ENCODE measurements at regions not wholly inside any gene's neighbourhood (a gene's known extent, or its start where the extent isn't known, plus 50 kb on each side); places are given as distances from the start of the nearest gene placed in this dataset.

DNA sequence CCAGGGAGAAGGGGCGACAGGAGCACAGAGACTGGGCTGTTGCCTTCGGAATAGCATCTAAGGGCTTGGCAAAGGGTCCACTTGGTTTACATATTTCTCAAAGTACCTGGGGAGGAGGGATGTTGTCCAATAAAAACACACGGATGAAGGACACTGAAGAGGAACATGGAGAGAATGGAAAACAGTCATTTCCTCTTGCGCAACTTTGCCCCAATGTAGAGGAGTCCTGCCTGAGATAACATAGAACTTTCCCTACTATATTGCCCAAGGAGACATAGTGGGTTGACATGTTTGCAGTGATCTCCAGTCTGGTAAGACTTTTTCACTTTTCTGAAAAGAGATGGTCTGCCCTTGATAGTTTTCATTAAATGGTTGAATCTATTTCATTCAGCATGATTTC is 468.8 kb upstream of the SUCLG2 start:
- Mint-ChIP-seq H3K4me1 (no peaks in the 10 kb centered on the region), H3K9me3 (peaks cover 2 to 5% (median 4%) of the 10 kb centered on the region in 3 donors), H3K27ac (no peak overlapping the region), H3K27me3 (no peaks in the 10 kb centered on the region), H3K36me3 (no peaks in the 10 kb centered on the region), H3K4me3 (no peak overlapping the region)

DNA sequence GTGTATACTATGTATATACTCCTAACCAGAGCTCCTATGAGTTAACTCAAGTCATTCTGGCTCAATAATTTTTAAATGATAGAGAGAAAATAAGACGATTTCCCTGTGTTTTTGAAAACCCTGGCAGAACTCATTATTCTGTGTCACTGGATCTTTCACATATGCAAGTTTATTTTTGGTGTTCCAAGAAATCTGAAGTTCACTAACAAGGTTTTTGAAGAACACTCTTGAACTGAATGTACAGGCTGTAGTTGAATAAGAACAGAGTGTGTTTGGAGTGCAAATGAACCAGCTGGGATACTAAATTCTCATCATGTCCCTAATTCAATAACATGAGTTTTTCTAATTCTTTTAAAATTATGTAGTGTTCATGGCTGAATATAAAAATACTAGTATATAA is 466.9 kb upstream of the SUCLG2 start:
- Mint-ChIP-seq H3K4me3 (no peak overlapping the region), H3K27ac (no peak overlapping the region), H3K27me3 (no peaks in the 10 kb centered on the region), H3K4me1 (no peaks in the 10 kb centered on the region), H3K36me3 (no peaks in the 10 kb centered on the region), H3K9me3 (peaks cover 0 to 9% (median 3%) of the 10 kb centered on the region in 3 donors)

DNA sequence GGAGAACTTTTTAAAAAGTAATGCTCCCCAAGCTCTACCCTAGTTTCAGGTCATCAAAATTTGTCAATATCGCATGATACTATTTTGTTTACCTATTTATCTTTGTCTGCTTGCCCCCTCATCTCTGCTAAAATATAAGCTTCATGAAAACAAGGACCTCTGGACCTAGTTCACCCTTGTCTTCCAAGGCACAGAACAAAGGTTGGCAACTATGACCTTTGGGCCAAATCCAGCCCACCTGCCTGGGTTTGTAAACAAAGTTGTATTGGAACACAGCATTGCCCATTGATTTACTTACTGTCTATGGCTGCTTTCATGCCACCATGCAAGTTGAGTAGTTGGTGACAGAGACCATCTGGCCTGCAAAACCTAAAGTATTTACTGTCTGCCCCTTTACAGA is 462.2 kb upstream of the SUCLG2 start:
- Mint-ChIP-seq H3K9me3 (peaks cover 1 to 16% (median 3%) of the 10 kb centered on the region in 3 donors), H3K4me1 (no peaks in the 10 kb centered on the region), H3K27ac (no peak overlapping the region), H3K4me3 (no peak overlapping the region), H3K27me3 (no peaks in the 10 kb centered on the region), H3K36me3 (no peaks in the 10 kb centered on the region)

DNA sequence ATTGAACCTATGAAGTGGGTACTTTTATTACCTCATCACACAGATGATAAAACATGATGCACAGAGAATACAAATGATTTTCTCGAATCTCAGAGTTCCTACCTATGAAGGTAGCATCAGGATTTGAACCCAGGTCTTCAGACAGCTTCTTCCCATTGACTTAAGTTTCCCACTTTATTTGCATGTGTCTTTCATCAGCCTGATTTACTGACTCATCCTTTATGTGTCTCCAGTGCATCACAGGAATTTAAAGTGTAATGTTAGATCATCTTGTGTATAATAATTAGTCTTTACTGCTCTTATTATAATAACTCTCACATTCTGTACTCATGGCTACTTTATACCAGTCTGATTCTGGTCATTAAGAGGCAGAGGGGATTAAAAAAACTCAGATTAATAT is 449.4 kb upstream of the SUCLG2 start:
- no peaks in the 10 kb centered on the region for H3K27me3 Mint-ChIP-seq
- H3K9me3 Mint-ChIP-seq = peaks cover 0 to 2% (median 0%) of the 10 kb centered on the region in 3 donors
- H3K4me3 Mint-ChIP-seq = no peak overlapping the region
- no peaks in the 10 kb centered on the region for H3K4me1 Mint-ChIP-seq
- H3K27ac Mint-ChIP-seq = no peak overlapping the region
- no peaks in the 10 kb centered on the region for H3K36me3 Mint-ChIP-seq

DNA sequence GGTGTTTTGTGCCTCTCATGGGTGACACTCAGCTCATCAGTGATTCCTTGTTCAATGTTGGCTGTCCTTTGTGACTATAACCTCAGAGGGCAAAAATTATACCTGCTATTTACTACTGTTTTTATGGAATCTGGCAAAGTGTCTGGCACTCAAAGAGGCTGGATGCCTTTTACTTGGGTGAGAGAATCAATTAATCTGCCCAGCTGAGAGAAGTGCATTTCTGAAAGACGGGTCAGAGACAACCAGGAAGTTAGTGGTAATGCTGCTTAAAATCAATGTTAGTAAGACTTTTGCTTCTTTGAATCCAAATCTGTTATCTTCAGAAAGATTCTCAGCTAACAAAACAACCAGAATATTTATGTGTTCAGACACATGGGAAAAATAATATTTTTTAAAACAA is 436.2 kb upstream of the SUCLG2 start:
- H3K36me3 Mint-ChIP-seq = no peaks in the 10 kb centered on the region
- H3K4me3 Mint-ChIP-seq = no peak overlapping the region
- no peaks in the 10 kb centered on the region for H3K27me3 Mint-ChIP-seq
- no peaks in the 10 kb centered on the region for H3K9me3 Mint-ChIP-seq
- no peaks in the 10 kb centered on the region for H3K4me1 Mint-ChIP-seq
- no peak overlapping the region for H3K27ac Mint-ChIP-seq

DNA sequence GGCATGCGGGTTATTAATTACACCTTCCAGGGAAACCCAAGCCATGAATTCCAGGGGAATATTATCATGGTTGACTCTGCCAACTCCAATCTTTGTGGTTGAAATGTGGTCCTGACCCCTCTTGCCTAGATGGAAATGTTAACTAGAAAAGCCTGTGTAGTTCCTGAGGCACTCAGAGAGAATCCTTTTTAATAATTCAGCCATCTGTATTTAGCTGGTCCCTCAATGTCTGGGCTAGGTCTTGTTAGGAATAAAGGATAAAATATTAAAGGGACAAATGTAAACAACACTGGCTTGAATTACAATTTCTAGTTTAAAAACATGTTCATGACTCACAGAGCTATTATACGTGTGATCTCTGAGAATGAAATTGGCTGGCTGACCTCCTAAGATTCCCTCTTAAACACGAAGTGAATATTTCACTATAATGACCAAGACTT is 435.2 kb upstream of the SUCLG2 start:
- H3K27ac Mint-ChIP-seq = no peak overlapping the region

DNA sequence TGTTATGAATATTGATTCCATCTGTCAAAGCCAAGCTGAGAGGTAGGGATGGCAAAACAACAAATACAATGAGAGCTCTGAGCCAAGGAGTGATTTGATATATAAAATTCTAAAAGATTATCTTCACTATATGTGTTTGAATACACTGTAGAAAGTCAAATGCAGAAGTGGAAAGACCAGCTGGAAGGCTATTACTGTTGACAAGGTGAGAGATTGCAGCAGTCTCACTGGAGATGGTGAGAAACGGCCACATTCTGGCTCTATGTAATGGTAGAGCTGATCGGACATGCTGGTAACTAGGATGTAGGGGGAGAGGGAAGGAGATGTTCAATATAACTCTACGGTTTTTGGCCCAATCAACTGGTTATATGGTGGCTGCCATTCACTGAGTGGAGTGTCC is 434.2 kb upstream of the SUCLG2 start:
- no peaks in the 10 kb centered on the region for H3K4me1 Mint-ChIP-seq
- no peak overlapping the region for H3K27ac Mint-ChIP-seq
- peaks cover under 1% of the 10 kb centered on the region for H3K36me3 Mint-ChIP-seq
- H3K9me3 Mint-ChIP-seq = peaks cover 0 to 2% (median 0%) of the 10 kb centered on the region in 3 donors
- H3K4me3 Mint-ChIP-seq = no peak overlapping the region
- H3K27me3 Mint-ChIP-seq = peaks cover 3% of the 10 kb centered on the region

More for the DNA sequence above, 435.2 kb upstream of the SUCLG2 start:
- H3K36me3 Mint-ChIP-seq = no peaks in the 10 kb centered on the region
- H3K9me3 Mint-ChIP-seq = peaks cover 0 to 2% (median 0%) of the 10 kb centered on the region in 3 donors
- no peaks in the 10 kb centered on the region for H3K4me1 Mint-ChIP-seq
- H3K27me3 Mint-ChIP-seq = no peaks in the 10 kb centered on the region
- H3K4me3 Mint-ChIP-seq = no peak overlapping the region

DNA sequence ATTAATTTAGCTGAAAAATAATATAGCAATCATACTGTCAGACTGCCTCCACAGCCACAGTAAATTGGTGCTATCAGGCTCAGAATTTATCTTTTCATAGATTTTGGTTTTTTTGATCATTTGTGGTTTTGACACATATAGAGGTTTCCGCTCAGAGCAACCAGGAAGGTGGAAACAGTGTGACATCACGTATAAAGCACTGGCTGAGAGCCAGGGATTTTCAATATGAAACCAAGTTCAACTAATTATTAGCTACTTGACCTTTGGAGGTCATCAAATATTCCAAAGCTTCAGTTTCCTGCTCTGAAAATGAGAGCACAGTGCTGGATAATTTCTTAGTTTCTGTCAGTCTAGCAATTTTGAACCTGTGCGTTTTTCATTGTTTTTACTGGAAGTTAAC is 433.8 kb upstream of the SUCLG2 start:
- peaks cover 5% of the 10 kb centered on the region for H3K27me3 Mint-ChIP-seq
- peaks cover 0 to 2% (median 0%) of the 10 kb centered on the region in 3 donors for H3K9me3 Mint-ChIP-seq
- no peak overlapping the region for H3K27ac Mint-ChIP-seq
- H3K4me3 Mint-ChIP-seq = no peak overlapping the region
- no peaks in the 10 kb centered on the region for H3K4me1 Mint-ChIP-seq
- peaks cover 2% of the 10 kb centered on the region for H3K36me3 Mint-ChIP-seq

DNA sequence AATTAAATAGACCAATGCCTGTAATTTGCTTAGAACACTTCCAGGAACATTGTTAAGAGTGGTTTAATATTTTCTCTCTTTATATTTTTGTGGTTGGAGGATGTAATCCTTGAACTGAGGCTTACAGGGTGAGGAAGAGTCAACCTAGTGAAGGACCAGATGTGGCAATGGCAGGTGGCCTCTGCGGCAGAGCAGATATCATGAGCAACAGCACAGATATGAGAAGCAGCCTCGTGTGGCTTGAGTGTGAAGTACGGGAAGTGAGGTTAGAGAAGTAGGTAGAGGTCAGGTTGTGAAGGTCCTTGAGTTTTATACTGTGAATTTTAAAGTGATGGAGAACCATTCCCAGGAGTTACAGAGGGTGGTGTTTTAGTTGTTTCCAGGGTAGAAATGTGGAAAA is 417.6 kb upstream of the SUCLG2 start:
- H3K36me3 Mint-ChIP-seq = no peaks in the 10 kb centered on the region
- no peak overlapping the region for H3K4me3 Mint-ChIP-seq
- peaks cover 4 to 11% (median 5%) of the 10 kb centered on the region in 3 donors for H3K9me3 Mint-ChIP-seq
- H3K4me1 Mint-ChIP-seq = no peaks in the 10 kb centered on the region
- no peaks in the 10 kb centered on the region for H3K27me3 Mint-ChIP-seq
- no peak overlapping the region for H3K27ac Mint-ChIP-seq

DNA sequence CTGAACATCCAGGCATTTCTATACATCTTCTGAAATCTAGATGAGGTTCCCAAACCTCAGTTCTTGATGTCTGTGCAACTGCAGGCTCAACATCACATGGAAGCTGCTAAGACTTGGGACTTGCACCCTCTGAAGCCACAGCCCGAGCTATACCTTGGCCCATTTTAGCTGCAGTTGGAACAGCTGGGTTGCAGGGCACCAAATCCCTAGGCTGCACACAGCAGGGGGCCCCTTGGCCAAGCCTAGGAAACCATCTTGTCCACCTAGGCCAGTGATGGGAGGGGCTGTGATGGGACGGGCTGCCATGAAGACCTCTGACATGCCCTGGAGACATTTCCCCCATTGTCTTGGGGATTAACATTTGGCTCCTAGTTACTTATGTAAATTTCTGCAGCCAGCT is 415.8 kb upstream of the SUCLG2 start:
- no peaks in the 10 kb centered on the region for H3K4me1 Mint-ChIP-seq
- H3K4me3 Mint-ChIP-seq = no peak overlapping the region
- H3K27ac Mint-ChIP-seq = no peak overlapping the region
- peaks cover 4 to 11% (median 5%) of the 10 kb centered on the region in 3 donors for H3K9me3 Mint-ChIP-seq
- no peaks in the 10 kb centered on the region for H3K36me3 Mint-ChIP-seq
- no peaks in the 10 kb centered on the region for H3K27me3 Mint-ChIP-seq

DNA sequence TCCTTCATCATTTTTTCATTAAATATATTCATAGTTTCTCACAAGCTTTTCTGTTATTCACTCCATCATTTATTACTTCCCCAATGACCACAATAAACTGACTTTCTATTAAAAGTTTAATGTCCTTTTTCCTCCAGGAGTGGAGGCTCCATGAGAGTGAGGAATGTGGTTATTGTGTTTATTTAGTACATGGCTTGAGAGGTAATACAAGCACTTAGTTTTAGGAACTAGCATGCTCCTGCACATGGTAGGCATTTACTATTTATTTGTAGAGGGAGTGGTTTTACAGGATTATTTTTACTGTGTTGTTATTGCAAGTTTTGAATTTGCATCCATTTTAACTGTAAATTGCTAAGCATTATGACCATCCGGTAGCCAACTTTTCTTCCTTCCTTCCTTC is 412.9 kb upstream of the SUCLG2 start:
- no peak overlapping the region for H3K27ac Mint-ChIP-seq
- peaks cover 4 to 11% (median 4%) of the 10 kb centered on the region in 3 donors for H3K9me3 Mint-ChIP-seq
- no peaks in the 10 kb centered on the region for H3K4me1 Mint-ChIP-seq
- H3K4me3 Mint-ChIP-seq = no peak overlapping the region
- no peaks in the 10 kb centered on the region for H3K27me3 Mint-ChIP-seq
- H3K36me3 Mint-ChIP-seq = no peaks in the 10 kb centered on the region

DNA sequence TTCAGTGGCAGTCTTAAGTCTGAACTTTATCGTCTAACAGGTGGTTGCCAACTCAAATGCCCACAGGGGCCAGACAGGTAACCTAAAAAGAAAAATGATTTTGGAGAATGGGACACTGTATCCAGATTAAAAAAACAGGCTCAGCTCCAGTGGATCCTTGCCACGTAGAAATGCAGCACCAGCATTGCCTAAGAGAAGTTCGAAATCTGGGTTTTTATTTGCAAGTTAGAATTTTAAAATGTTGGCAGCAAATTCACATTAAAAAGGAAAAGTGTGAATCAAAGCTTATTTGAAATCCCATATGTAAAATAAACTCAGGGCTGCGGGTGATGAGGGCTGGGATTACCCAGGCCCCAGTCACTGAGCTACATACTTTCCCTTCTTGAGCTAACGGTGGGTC is 408.5 kb upstream of the SUCLG2 start:
- Mint-ChIP-seq H3K9me3 (peaks cover 0 to 1% (median 0%) of the 10 kb centered on the region in 3 donors), H3K36me3 (no peaks in the 10 kb centered on the region), H3K27me3 (no peaks in the 10 kb centered on the region), H3K4me3 (no peak overlapping the region), H3K27ac (no peak overlapping the region), H3K4me1 (no peaks in the 10 kb centered on the region)

DNA sequence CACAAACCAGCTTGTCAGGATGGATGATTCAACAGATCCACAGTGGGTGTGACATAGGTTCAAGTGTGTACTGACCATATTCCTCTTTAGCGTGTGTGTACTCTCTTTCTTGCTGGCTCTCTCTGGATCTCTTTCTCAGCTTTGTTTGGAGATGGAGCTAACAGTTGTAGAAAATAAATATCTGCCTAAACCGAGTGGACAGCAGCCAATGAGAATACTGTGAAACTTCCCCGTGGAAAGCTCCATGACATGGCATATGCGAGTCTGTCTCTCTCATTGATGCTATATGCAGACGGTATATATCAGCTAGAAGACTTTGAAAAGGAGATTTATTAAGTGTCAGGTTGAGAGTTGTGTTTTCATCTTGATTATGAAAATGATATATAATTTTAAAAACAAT is 406.5 kb upstream of the SUCLG2 start:
- no peak overlapping the region for H3K27ac Mint-ChIP-seq
- no peaks in the 10 kb centered on the region for H3K27me3 Mint-ChIP-seq
- no peaks in the 10 kb centered on the region for H3K36me3 Mint-ChIP-seq
- no peak overlapping the region for H3K4me3 Mint-ChIP-seq
- H3K4me1 Mint-ChIP-seq = no peaks in the 10 kb centered on the region
- H3K9me3 Mint-ChIP-seq = peaks cover 0 to 2% (median 1%) of the 10 kb centered on the region in 3 donors

DNA sequence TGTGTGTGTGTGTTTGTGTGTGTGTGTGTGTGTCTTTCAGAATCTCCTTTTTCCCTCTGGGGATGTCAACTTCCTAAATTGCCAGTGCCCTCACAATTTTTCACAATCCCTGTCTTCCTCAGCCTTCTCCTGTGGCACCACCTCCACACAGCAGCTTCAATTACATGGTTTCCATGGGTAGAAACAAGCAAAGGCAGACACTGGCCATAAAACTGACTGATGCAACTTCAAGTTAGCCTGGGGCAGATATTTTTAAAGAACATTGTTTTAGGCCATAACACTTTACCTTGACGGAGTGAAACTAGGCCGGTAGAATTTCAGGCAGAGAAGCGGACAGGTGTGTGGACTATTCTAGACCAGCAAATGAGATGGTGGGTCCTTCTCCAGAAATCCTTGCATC is 405.8 kb upstream of the SUCLG2 start:
- Mint-ChIP-seq H3K27me3 (no peaks in the 10 kb centered on the region), H3K36me3 (no peaks in the 10 kb centered on the region), H3K9me3 (peaks cover 0 to 2% (median 1%) of the 10 kb centered on the region in 3 donors), H3K4me1 (no peaks in the 10 kb centered on the region), H3K4me3 (no peak overlapping the region), H3K27ac (no peak overlapping the region)

DNA sequence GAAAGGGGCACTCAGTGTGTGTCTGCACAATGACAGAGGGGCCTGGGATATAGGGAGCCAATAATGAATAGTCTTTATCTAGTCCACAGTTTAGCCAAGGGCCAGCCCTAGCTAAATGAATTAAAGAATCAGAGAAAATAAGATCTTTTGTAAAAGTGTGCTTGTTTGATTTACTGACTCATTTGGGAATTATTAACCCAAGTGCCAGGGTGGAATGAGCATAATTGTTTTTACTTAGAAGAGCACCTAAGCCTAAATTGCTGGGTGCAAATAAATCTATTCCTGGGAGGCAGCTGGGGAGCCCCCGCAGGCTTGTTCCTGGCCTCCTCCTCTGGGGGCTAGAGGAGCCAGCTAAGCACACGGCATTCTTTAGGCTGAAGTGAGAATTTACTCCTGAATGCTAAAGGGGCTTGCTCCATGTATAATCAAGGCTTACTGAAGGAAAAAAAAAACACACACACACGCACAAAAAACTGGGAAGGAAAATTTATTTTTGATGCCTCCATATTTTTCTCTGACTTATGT is 405.3 kb upstream of the SUCLG2 start:
- H3K4me3 Mint-ChIP-seq = no peak overlapping the region
- no peaks in the 10 kb centered on the region for H3K4me1 Mint-ChIP-seq
- H3K27me3 Mint-ChIP-seq = no peaks in the 10 kb centered on the region
- H3K9me3 Mint-ChIP-seq = peaks cover 0 to 4% (median 0%) of the 10 kb centered on the region in 3 donors
- H3K27ac Mint-ChIP-seq = no peak overlapping the region
- no peaks in the 10 kb centered on the region for H3K36me3 Mint-ChIP-seq

DNA sequence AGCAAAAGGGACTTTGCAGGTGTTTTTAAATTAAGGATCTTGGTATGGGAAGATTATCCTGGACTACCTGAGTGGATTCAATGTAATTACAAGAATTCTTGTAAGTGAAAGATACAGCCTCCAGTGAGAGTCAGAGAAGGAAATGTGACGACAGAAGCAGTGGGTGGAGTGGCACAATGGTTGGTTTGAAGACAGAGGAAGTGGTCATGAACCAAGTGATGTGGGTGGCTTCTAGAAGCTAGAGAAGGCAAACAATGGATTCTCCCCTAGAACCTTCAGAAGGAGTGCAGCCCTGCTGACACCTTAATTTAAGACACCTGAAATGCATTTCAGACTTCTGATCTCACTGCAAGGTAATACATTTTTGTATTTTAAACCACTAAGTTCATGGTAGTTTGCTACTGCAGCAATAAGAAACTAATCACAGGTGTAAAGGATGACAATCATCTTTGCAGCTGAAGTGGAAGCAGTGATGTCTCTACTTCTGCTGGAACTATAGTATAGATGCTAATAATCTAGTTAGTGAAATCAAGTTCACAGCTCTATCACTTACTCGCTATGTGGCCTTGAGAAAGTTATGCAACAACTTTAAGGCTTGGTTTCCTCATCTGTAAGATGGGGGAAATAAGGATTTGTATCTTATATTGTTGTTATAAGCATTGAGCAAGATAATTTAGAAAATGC is 403.4 kb upstream of the SUCLG2 start:
- Mint-ChIP-seq H3K4me3 (peak overlapping the region in 1 of 4 donors; percentile 66), H3K9me3 (peaks cover 0 to 5% (median 0%) of the 10 kb centered on the region in 3 donors), H3K27me3 (no peaks in the 10 kb centered on the region), H3K36me3 (no peaks in the 10 kb centered on the region), H3K4me1 (no peaks in the 10 kb centered on the region), H3K27ac (no peak overlapping the region)

All from IgD-negative memory B cell (primary cell).